H1 (cell line): ENCODE measurements at regions not wholly inside any gene's neighbourhood (a gene's known extent, or its start where the extent isn't known, plus 50 kb on each side); places are given as distances from the start of the nearest gene placed in this dataset.
"Not testable (repeated sequence)": the region's sequence is repeated elsewhere in the genome, so short reads cannot be mapped to it uniquely, and the experiment has no call there.

Experiments
- CTCF ChIA-PET: fragments of 300-600 bp; sonication (Branson Sonifier 250); formaldehyde crosslinking; loops from one replicate; lab custom pipeline; 2021; ENCODE audit not compliant: partially characterized antibody; lab: Charles Lee
- POLR2A ChIA-PET: fragments of 300-600 bp; sonication (Branson Sonifier 250); formaldehyde crosslinking; loops from one replicate; lab custom pipeline; 2021; ENCODE audit warnings: inconsistent platforms; ENCODE audit not compliant: partially characterized antibody; lab: Charles Lee
- DNase-seq, 2 experiments: peaks; one replicate each; pipeline versions ENCODE4 v3.0.0 to v3.0.0-alpha.2; 2010 to 2022; ENCODE audit warnings: low spot score in 2 of 2, low read depth in 1 of 2, mixed read lengths in 1 of 2
- FAIRE-seq: peaks from 2 replicates; lab custom pipeline; 2011; peaks lifted over from hg19 to GRCh38; lab: Jason Lieb, UNC
- H2AFZ ChIP-seq: 2 replicates; pipeline ENCODE4 v1.8.1; 2012; ENCODE audit warnings: low read length, inconsistent platforms
- H2AK5ac ChIP-seq: 2 replicates; pipeline ENCODE4 v1.6.1; 2013; ENCODE audit warnings: low read depth, low read length
- H2BK120ac ChIP-seq: replicated peaks from 2 replicates; pipeline ENCODE3; 2013; ENCODE audit warnings: low read depth, low read length, inconsistent platforms
- H2BK12ac ChIP-seq: 2 replicates; pipeline ENCODE4 v1.6.1; 2013; ENCODE audit warnings: low read depth, low read length
- H2BK15ac ChIP-seq: 2 replicates; pipeline ENCODE4 v1.6.1; 2013; ENCODE audit warnings: low read length
- H2BK20ac ChIP-seq: 2 replicates; pipeline ENCODE4 v1.6.1; 2013; ENCODE audit warnings: low read length
- H2BK5ac ChIP-seq: 2 replicates; pipeline ENCODE4 v1.6.1; 2013; ENCODE audit warnings: low read depth, low read length
- H3K14ac ChIP-seq: 2 replicates; pipeline ENCODE4 v1.6.1; 2013; ENCODE audit warnings: inconsistent platforms; ENCODE audit not compliant: insufficient read length
- H3K18ac ChIP-seq: 2 replicates; pipeline ENCODE4 v1.6.1; 2013; ENCODE audit warnings: low read length; ENCODE audit errors: extremely low read depth
- H3K23ac ChIP-seq: 2 replicates; pipeline ENCODE4 v1.6.1; 2013; ENCODE audit warnings: inconsistent platforms; ENCODE audit not compliant: insufficient read length
- H3K23me2 ChIP-seq: 2 replicates; pipeline ENCODE4 v1.6.1; 2013; ENCODE audit warnings: low read depth, low read length
- H3K27ac ChIP-seq: 2 replicates; pipeline ENCODE4 v1.6.1; 2011; ENCODE audit warnings: low read depth, low read length, inconsistent platforms
- H3K27me3 ChIP-seq, 4 experiments: replicated peaks in 1 of 4; 1 replicate in 1 of 4; 2 replicates in 3 of 4; pipeline versions ENCODE4 v1.6.1 to v1.8.1; 2011 to 2013; ENCODE audit warnings: low read length in 3 of 4, mild to moderate bottlenecking in 3 of 4, inconsistent platforms in 2 of 4, mixed read lengths in 2 of 4, moderate library complexity in 1 of 4; ENCODE audit not compliant: control insufficient read depth in 3 of 4, insufficient read depth in 3 of 4; ENCODE audit errors: extremely low read depth in 1 of 4
- H3K36me3 ChIP-seq, 4 experiments: 2 replicates each; pipeline versions ENCODE4 v1.6.1 to v1.8.1; 2011 to 2013; ENCODE audit warnings: mild to moderate bottlenecking in 4 of 4, low read length in 3 of 4, moderate library complexity in 2 of 4, control low read depth in 1 of 4, inconsistent platforms in 1 of 4; ENCODE audit not compliant: insufficient read depth in 4 of 4, control insufficient read depth in 2 of 4
- H3K4ac ChIP-seq: replicated peaks from 2 replicates; pipeline ENCODE3; 2013; ENCODE audit warnings: low read length, low read depth, mixed read lengths, inconsistent platforms; ENCODE audit not compliant: insufficient read length
- H3K4me1 ChIP-seq, 4 experiments: replicated peaks in 1 of 4; 1 replicate in 1 of 4; 2 replicates in 3 of 4; pipeline versions ENCODE4 v1.6.1 to v1.8.1; 2011 to 2013; ENCODE audit warnings: low read length in 3 of 4, inconsistent platforms in 2 of 4, mixed read lengths in 1 of 4; ENCODE audit not compliant: insufficient read depth in 4 of 4, control insufficient read depth in 3 of 4
- H3K4me2 ChIP-seq, 2 experiments: 2 replicates each; pipeline versions ENCODE4 v1.6.1 to v1.8.1; 2011 to 2013; ENCODE audit warnings: low read depth in 2 of 2, low read length in 2 of 2, control low read depth in 1 of 2, inconsistent platforms in 1 of 2, mild to moderate bottlenecking in 1 of 2; ENCODE audit not compliant: insufficient read depth in 1 of 2
- H3K4me3 ChIP-seq, 4 experiments: fragments of 200-600, 300-600 bp in 1 of 4; sonication (generic), shearing (Covaris generic), sonication (Bioruptor Twin) in 1 of 4; 2 replicates each; pipeline versions ENCODE4 v1.5.1 to v1.8.1; 2011 to 2016; ENCODE audit warnings: low read length in 4 of 4, low read depth in 3 of 4, control low read depth in 2 of 4, inconsistent platforms in 2 of 4, mild to moderate bottlenecking in 2 of 4, mixed read lengths in 1 of 4, moderate library complexity in 1 of 4; ENCODE audit not compliant: insufficient read depth in 2 of 4; ENCODE audit errors: extremely low read depth in 1 of 4
- H3K56ac ChIP-seq: replicated peaks from 2 replicates; pipeline ENCODE3; 2013; ENCODE audit warnings: low read depth, mild to moderate bottlenecking, mixed read lengths, low read length, inconsistent platforms; ENCODE audit not compliant: insufficient read length
- H3K79me1 ChIP-seq: 2 replicates; pipeline ENCODE4 v1.6.1; 2013; ENCODE audit warnings: low read depth, low read length, control low read depth
- H3K79me2 ChIP-seq, 2 experiments: 2 replicates each; pipeline versions ENCODE4 v1.6.1 to v1.8.1; 2012 to 2013; ENCODE audit warnings: low read length in 2 of 2, mild to moderate bottlenecking in 2 of 2, inconsistent platforms in 1 of 2; ENCODE audit not compliant: insufficient read depth in 2 of 2, control insufficient read depth in 1 of 2
- H3K9ac ChIP-seq, 4 experiments: replicated peaks in 1 of 4; 1 replicate in 1 of 4; 2 replicates in 3 of 4; pipeline versions ENCODE4 v1.6.1 to v1.8.1; 2011 to 2013; ENCODE audit warnings: low read depth in 3 of 4, low read length in 3 of 4, control low read depth in 2 of 4, mild to moderate bottlenecking in 2 of 4, moderate library complexity in 2 of 4, inconsistent platforms in 1 of 4; ENCODE audit errors: extremely low read depth in 1 of 4
- H3K9me3 ChIP-seq, 2 experiments: 2 replicates each; pipeline versions ENCODE4 v1.6.1 to v1.8.1; 2012 to 2013; ENCODE audit warnings: mild to moderate bottlenecking in 2 of 2, moderate library complexity in 2 of 2, control low read depth in 1 of 2, inconsistent platforms in 1 of 2, low read depth in 1 of 2, low read length in 1 of 2, mixed read lengths in 1 of 2; ENCODE audit not compliant: insufficient read depth in 2 of 2
- H4K20me1 ChIP-seq, 2 experiments: replicated peaks in 1 of 2; 2 replicates each; pipeline versions ENCODE3 to v1.8.1; 2011 to 2013; ENCODE audit warnings: inconsistent platforms in 2 of 2, low read length in 2 of 2, mild to moderate bottlenecking in 1 of 2; ENCODE audit not compliant: insufficient read depth in 2 of 2, control insufficient read depth in 1 of 2
- H4K5ac ChIP-seq: 2 replicates; pipeline ENCODE4 v1.6.1; 2013; ENCODE audit warnings: low read length, low read depth, mixed read lengths, inconsistent platforms; ENCODE audit not compliant: insufficient read length
- H4K8ac ChIP-seq: 2 replicates; pipeline ENCODE4 v1.8.0; 2013; ENCODE audit warnings: mild to moderate bottlenecking, moderate library complexity, low read length, inconsistent platforms; ENCODE audit not compliant: insufficient read depth; ENCODE audit errors: extremely low read depth
- H4K91ac ChIP-seq: replicated peaks from 2 replicates; pipeline ENCODE3; 2013; ENCODE audit warnings: low read length, mixed read lengths, inconsistent platforms; ENCODE audit not compliant: insufficient read length
- HDAC2 ChIP-seq, 2 experiments: fragments of 300-600 bp in 1 of 2; sonication (generic) in 1 of 2; IDR thresholded peaks; 2 replicates each; pipeline ENCODE4 v1.6.1; 2011 to 2012; ENCODE audit warnings: low read depth in 2 of 2, low read length in 2 of 2, mild to moderate bottlenecking in 2 of 2, moderate library complexity in 2 of 2, borderline replicate concordance in 1 of 2, inconsistent platforms in 1 of 2
- HDAC6 ChIP-seq: IDR thresholded peaks from one replicate; pipeline ENCODE4 v1.7.1; 2012; ENCODE audit warnings: low read depth, mild to moderate bottlenecking, inconsistent platforms, low read length, moderate library complexity
- POU5F1 ChIP-seq: IDR thresholded peaks from 2 replicates; pipeline ENCODE4 v1.6.1; 2011; ENCODE audit warnings: low read depth, mild to moderate bottlenecking, low read length, moderate library complexity
- RAD21 ChIP-seq, 2 experiments: IDR thresholded peaks in 1 of 2; conservative IDR thresholded peaks in 1 of 2; 2 replicates each; pipeline ENCODE4 v1.6.1; 2011; ENCODE audit warnings: low read depth in 2 of 2, low read length in 2 of 2, improper control_type of control experiment in 1 of 2, inconsistent platforms in 1 of 2, mild to moderate bottlenecking in 1 of 2, moderate library complexity in 1 of 2
- RFX5 ChIP-seq: IDR thresholded peaks from 2 replicates; pipeline ENCODE4 v1.6.1; 2011; ENCODE audit warnings: low read depth, low read length, improper control_type of control experiment, borderline replicate concordance
- RXRA ChIP-seq: IDR thresholded peaks from 2 replicates; pipeline ENCODE4 v1.6.1; 2011; ENCODE audit warnings: low read depth, mild to moderate bottlenecking, low read length, moderate library complexity; ENCODE audit not compliant: insufficient read depth
- WGBS, 2 experiments: shearing (Covaris generic) in 1 of 2; methylation state at CpG; one replicate each; pipeline versions ENCODE4 v1.1.6 to v1.1.7; 2013 to 2015; ENCODE audit warnings: low lambda C conversion rate in 2 of 2, mixed read lengths in 2 of 2, inconsistent platforms in 1 of 2, low coverage in 1 of 2, missing lambda C conversion rate in 1 of 2; ENCODE audit not compliant: insufficient replicate concordance in 2 of 2, insufficient coverage in 1 of 2, insufficient read length in 1 of 2; ENCODE audit errors: extremely low coverage in 1 of 2, missing lambda C conversion rate in 1 of 2; 5-methylcytosine and 5-hydroxymethylcytosine counted together

GRCh38 chr3:194900854-194901522 lies 215.3 kb downstream of the FAM43A start (continued):
- TF ChIP-seq HDAC6 (no peak), RAD21 (IDR thresholded peaks at IDR 0.05 in 1 of 2, conservative IDR thresholded peaks at IDR 0.05 in 1 of 2; ENCODE audit: low read depth in 2 of 2, low read length in 2 of 2) (no peak), HDAC2 (IDR thresholded peaks at IDR 0.05; ENCODE audit: borderline replicate concordance in 1 of 2, low read depth in 2 of 2, low read length in 2 of 2) (no peak), POU5F1 (no peak), RFX5 (no peak), RXRA (no peak)

- H3K27me3 ChIP-seq, H3K18ac ChIP-seq, H2BK120ac ChIP-seq, H3K27ac ChIP-seq, H3K36me3 ChIP-seq, H3K14ac ChIP-seq, H3K4me1 ChIP-seq, DNase-seq, H3K56ac ChIP-seq, H4K5ac ChIP-seq, H2BK5ac ChIP-seq, H2AFZ ChIP-seq, H3K79me2 ChIP-seq, H2AK5ac ChIP-seq, H4K91ac ChIP-seq, H3K23me2 ChIP-seq, H3K4me2 ChIP-seq, H3K23ac ChIP-seq, H3K9me3 ChIP-seq, H3K4me3 ChIP-seq, H4K8ac ChIP-seq, H3K4ac ChIP-seq, H2BK20ac ChIP-seq, H4K20me1 ChIP-seq, POLR2A ChIA-PET, H3K9ac ChIP-seq, H2BK15ac ChIP-seq, H2BK12ac ChIP-seq, FAIRE-seq, H3K79me1 ChIP-seq: not testable (repeated sequence)
- CTCF ChIA-PET = interaction anchor here (0.9 to 1.4 kb wide), 2 partner anchors 22 to 30 kb away, joined by 4 read pairs; no protein-coding TSS in a partner anchor
- 89% methylated on average over 2 of the region's 2 CpGs; no CpG with 5 or more reads in 1 of the 2 experiments for WGBS, 2 experiments
Measured at GRCh38 chr3:194903447-194903846, 217.8 kb downstream of the FAM43A start.
